ENCODE measurements at regions not wholly inside any gene's neighbourhood (a gene's known extent, or its start where the extent isn't known, plus 50 kb on each side); places are given as distances from the start of the nearest gene placed in this dataset.

DNA sequence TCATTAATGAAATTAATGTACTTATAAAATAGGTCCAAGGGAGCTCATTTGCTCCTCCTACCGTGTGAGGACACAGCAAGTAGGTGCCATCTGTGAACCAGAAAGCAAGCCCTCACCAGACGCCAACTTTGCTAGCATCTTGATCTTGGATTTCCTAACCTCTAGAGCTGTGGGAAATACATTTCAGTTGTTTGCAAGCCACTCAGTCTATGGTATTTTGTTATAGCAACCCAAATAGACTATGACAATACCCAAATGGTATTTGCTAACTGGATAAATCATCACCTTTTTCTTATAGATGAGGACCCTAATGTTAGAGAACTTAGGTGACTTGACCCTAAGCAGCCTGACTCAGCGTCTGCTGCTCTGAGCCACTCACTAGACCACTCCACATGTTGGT is 379.6 kb downstream of the HRH4 start:
- no peak for DNase-seq

DNA sequence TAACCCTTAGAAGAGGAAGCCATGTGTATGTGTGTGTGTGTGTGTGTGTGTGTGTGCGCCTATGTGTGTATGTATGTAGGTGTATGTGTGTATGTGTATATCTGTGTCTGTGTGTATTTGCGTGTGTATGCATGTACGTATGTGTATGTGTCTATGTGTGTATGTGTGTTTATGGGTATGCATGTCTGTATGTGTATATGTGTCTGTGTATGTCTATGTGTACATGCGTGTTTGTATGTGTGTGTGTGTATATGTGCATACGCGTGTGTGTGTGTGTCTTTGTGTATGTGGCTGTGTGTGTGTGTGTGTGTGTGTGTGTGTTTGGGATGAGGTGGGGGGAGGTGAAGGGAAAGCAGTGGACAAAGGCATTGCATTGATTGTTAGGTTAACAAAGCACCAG is 380.2 kb downstream of the HRH4 start:
- DNase-seq: no peak

DNA sequence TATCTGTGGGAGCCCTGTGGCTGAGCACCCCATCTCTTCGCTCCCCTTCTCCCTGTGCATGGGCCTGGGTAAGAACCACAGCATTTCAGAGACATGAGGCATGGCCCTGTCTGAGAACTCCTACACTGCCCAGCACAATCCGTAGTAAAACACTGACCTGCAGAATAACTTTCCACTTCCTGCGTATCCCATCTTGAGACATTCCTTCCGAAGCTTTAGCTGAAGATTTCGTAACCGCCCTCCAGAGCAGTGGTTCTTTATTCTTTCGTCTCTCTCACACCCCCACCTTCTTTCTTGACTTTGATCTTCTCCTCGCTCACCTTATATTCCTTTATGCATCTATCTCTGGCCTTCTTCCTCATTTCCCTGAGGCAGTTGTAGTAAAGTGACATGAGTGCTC is 381.1 kb downstream of the HRH4 start:
- no peak for DNase-seq

DNA sequence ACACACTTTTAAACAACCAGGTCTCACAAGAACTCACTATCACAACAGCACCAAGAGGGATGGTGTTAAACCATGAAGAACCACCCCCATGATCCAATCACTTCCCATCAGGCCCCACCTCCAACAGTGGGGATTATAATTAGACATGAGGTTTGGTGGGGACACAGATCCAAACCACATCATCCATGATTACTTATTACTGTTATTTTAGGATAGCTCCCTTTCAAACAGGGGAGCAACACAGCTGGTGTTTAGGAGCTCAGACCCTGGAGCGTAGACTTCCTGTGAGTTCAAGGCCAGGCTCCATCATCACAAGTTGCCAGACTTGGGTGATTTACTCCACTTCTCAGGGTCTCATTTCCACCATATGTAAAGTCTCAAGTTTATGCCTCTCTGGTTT is 382.7 kb downstream of the HRH4 start:
- no peak for DNase-seq

DNA sequence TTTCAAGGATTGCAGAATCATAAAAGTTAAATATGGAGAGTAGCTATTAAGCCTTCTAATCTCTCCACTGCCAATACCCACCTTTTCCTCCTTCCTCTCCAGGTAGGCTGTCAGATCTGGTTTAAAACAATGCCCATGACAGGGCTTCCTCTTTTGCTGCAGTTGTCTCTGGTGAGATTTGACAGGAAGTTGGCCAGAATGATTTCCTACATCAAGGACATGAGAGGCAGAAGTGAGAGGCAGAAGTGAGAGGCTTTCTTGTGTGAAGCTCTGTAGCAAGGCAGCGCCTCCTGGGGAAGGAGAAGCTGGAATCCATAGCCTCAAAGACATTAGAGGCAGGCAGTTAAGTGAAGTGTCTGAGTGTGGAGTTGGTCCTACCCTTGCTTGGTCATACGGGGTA is 385.7 kb downstream of the HRH4 start:
- DNase-seq: peak; percentile 1

DNA sequence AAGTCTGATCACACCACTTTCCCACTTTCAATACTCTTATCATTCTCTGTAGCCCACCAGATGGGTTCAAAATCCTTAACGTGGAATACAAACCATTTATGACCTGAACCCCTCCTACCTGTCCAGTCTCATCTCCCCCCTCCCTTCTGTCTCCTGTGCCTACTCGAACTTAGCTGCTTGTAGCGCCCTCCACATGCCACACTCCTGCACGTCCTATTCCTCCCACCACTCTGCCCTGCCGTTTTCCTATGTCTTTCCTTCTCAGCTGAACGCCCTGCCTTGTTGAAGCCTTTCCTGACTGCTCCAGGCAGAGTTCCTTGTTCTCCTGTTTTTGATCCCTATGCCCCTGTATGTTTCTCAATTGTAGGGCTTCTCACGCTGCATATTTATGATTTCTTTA is 390.1 kb downstream of the HRH4 start:
- DNase-seq: no peak

- no peak for DNase-seq
Observed at GRCh38 chr18:24853076-24853475, 392.6 kb downstream of the HRH4 start.

DNA sequence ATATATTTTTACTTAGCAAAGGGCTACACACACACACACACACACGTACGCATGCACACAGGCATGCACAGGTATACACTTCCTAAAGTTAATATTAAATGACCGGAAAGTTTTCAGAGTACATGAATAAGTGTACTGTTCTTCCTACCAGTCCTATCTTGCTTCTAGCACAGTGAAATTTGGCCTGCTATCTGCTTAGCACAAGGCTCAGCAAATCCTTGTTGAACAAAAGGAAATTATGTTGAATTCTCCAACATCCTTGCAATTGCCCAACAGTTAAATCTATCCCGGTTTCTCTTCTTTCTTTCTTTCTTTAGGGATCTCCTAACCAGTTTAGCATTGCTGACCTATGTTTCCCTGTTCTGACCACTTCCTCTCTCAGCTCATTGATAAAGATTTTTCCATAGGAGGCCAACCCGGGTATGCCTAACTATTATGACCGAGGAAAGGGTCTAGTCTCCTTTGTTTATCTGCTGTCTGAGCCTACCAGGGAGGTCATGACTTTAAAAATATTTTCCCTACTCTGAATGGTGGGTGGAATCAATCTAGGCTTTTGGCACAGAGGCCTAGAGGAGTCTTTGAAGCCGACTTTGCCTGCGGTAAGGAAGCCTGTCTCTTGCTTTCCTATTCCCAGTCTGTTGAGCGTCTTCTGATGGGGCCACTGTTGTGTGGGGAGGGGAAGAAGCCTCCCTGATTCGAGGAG is 400.7 kb downstream of the HRH4 start:
- DNase-seq: no peak

GRCh38 chr18:24862201-24862816 is 401.9 kb downstream of the HRH4 start:
- DNase-seq: no peak

DNA sequence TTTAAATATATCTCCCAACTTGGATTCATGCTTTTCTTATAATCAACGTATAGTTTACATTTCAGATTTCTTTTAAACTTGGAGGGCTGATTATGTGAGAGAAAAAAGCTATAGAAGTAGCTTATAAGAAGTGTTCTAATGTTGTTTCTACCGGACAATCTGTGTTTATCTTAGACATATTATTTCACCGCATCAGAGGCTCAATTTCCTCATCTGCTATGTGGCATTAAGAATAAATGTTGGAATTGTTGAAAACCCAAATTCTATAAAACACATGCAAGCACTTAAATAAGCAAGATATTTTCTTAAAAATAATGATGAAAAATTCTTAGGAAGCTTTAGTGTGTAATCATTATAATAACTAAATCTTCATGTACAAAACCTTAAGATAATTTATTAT is 407.9 kb downstream of the HRH4 start:
- DNase-seq: no peak

DNA sequence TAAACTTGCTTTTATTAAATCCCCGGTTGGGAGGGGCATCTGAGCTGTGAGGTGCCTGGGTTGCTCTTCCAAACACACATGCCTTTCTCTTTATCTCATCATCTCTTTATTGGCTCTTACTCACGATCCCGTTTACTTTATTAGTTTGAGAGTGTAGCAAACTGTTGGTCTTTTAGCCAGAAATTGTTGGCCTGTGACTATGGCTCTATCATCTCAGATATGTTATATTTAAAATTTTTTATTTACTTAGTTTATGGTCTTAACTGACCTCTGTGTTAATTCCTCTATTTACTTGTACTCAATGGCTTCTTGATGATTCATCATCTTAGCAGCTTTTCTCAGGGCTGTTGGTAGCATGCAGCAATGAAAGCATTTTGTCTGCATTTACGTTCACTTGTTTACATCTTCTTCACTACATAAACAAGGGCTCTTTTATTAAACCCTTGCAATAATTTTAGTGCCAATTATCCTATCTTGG is 408.4 kb downstream of the HRH4 start:
- DNase-seq: no peak

DNA sequence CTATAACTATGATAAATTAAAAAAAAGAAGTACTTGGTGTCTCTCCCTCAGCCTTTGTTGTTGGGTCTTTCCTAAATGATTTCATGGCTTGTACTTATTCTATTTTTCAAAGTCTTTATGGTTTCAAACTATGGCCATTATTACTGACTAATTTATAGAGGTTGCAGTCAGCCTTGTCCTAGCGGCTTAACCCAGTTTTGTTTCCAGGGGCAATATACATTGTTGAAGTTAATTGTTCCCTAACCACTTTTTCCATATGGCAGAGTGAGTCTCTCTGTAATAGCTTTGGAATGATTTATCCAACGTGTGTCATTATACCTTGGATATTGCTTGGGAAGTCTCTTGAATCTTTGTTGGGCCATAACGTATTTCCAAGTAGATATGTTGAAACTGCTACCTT is 408.8 kb downstream of the HRH4 start:
- no peak for DNase-seq

GRCh38 chr18:24875286-24875685 is 414.8 kb downstream of the HRH4 start:
- no peak for DNase-seq

- DNase-seq: no peak
Observed at GRCh38 chr18:24875777-24876176, 415.3 kb downstream of the HRH4 start.

DNA sequence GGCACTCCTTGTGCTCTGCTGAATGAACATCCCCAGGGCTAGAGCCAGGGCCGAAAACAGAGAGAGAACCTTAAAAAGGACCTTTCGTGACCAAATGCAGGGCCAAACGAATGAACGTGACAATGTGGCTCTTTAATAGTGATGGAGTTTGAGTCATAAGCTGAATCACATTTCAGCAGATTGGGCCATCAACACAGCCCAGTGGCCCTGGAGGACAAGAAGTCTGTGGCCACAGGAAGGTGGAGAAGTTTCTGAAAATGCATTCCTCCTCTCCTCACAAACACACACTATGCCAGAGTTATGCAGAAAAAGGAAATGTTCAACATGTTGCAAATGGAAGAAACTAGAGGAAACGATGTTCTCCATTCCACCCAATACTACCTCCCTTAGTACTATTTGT is 415.8 kb downstream of the HRH4 start:
- DNase-seq: no peak

DNA sequence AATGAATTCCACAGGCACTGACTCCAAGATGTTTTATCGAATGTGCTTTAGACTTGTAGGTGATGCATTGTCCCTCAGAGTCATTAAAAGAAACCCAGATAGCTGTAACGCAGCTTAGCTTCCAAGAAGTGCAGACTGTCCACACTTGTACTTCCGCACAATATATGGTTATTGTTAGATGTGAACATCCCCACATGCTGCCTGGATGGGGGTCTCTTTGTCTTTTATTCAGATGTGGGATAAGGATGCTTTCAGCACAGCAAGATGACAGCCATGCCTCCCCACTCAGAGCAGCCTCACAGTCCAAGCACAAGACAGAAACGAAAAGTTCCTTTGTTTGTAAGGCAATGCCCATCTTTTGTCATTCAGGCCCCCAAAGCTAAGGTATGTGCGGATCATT is 416.6 kb downstream of the HRH4 start:
- no peak for DNase-seq

DNA sequence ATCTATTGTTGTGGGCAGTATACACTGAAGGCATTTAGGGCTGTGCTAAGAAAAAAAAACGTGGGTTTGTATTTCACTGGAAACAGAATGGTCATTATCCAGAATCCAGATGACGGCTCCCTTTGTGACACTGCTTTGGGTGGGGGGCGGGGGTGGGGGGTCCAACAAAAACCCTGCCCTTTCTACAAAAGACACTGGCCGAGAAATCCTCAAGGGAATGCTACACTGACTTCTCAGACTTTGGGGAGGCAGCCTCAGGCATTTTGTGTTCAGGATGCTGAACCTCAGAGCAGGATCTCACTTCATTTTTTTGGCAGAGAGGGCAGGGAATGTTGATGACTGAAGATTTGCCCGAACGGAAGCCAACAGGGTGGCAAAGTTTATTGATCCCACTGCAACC is 417.1 kb downstream of the HRH4 start:
- no peak for DNase-seq

- peak; percentile 2 for DNase-seq
Observed at GRCh38 chr18:24878289-24878688, 417.9 kb downstream of the HRH4 start.

- no peak for DNase-seq
Observed at GRCh38 chr18:24885276-24885675, 424.8 kb downstream of the HRH4 start.

DNA sequence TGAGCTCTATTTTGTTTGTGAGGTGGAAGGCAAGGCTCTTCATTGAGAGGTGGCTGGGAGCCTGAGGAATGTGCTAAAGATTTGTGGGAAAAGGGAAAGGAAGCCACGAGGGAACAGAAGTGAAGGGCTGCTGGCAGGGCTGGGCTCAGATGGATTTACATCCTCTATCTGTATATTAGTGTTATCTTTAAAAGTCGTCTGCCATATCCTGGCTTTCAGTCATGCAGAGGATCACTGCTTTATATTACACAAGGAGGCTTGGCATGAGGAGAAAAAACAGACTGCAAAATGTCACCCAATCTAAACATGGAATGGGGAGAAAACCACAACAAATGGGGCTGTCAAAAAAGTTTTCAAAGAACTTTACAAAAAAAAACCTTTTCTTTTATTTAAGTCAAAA is 434.4 kb downstream of the HRH4 start:
- DNase-seq: no peak

DNA sequence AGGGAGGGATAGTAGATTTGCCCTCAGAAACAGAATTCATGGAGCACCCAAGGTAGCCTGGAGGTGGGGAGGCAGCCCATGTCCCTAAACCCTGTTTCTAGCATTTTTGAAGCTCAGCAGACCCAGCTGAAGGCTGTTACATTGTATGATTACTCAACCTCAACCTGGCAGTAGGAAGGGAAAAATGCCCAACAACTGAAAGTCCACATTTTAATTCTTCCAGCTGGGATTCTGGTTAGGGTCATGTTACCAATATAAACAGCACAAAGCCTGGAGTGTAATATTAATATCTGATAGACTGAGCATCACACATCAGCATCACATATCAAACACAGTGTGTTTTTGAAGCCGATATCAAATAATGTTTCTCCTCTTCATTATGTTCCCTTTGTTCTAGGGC is 437.0 kb downstream of the HRH4 start:
- DNase-seq: no peak

DNA sequence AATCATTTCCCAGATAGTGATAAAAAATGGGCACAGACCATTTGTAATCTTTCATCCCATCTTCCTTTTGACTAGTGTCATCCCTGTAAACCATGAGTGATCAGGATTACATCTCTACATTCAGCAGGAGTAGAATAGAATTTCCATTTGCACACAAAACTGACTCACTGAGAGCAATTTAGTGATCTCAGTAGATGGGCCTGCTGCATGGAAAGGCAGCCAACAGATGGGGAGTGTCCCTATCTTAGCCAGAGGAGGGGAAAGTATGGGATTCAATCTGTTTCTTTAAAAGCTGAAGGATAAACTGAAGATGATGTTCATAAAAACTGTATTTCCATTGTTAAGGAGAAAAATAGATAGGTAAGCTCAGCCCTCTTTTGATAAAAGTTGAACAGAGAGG is 441.7 kb downstream of the ZNF521 start:
- no peak for DNase-seq

- DNase-seq: no peak
Observed at GRCh38 chr18:24913507-24914170, 438.3 kb downstream of the ZNF521 start.

DNA sequence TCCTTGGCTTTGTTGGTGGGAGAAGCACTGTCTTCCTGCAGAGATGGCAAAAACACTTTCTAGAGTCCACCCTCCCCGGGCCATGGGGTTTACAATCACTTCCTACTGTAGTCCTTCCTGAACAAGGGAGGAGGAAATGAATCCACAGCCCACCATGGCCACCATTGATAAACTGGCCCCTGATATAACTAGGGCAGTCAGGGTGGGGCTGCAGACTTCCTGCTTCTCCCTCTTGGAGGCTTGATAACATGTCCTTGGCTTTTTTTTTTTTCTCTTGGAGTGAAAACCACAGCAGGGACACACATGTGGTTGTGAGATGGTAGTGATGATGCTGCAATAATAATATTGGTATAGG is 437.8 kb downstream of the ZNF521 start:
- no peak for DNase-seq

- DNase-seq: no peak
Observed at GRCh38 chr18:24914685-24915084, 437.3 kb downstream of the ZNF521 start.

Measured in suppressor macrophage treated with lipopolysaccharide for 4 hours (primary cell).